Calu3 (cell line): ENCODE measurements at regions not wholly inside any gene's neighbourhood (a gene's known extent, or its start where the extent isn't known, plus 50 kb on each side); places are given as distances from the start of the nearest gene placed in this dataset.

Experiments used
- BruUV-seq: library from RNA; stranded (reverse); fragments of 400-500 nt; replicated peaks from 2 replicates; lab custom pipeline; 2021; lab: Mats Ljungman, UMichigan
- CTCF ChIA-PET: fragments of 300-600 bp; sonication (Branson Sonifier 250); formaldehyde crosslinking; loops from one replicate; lab custom pipeline; 2022; ENCODE audit warnings: antibody characterized with exemption; lab: Charles Lee
- DNase-seq: peaks from one replicate; pipeline ENCODE4 v3.0.0; 2022
- H3K27ac Mint-ChIP-seq: one replicate; pipeline ENCODE4 v1.8.0; 2022; ENCODE audit warnings: mixed read lengths; ENCODE audit not compliant: unreplicated experiment
- H3K27me3 Mint-ChIP-seq: one replicate; pipeline ENCODE4 v1.8.0; 2022; ENCODE audit warnings: mixed read lengths; ENCODE audit not compliant: unreplicated experiment
- H3K36me3 Mint-ChIP-seq: one replicate; pipeline ENCODE4 v1.8.0; 2022; ENCODE audit warnings: mild to moderate bottlenecking, moderate library complexity, mixed read lengths; ENCODE audit not compliant: insufficient read depth, unreplicated experiment
- H3K4me1 Mint-ChIP-seq: one replicate; pipeline ENCODE4 v1.8.0; 2022; ENCODE audit warnings: mild to moderate bottlenecking, low read depth, mixed read lengths; ENCODE audit not compliant: unreplicated experiment
- H3K4me3 Mint-ChIP-seq: one replicate; pipeline ENCODE4 v1.8.0; 2022; ENCODE audit warnings: mild to moderate bottlenecking, low read depth, moderate library complexity, mixed read lengths; ENCODE audit not compliant: unreplicated experiment
- H3K9me3 Mint-ChIP-seq: one replicate; pipeline ENCODE4 v1.8.0; 2022; ENCODE audit warnings: low read depth, mixed read lengths; ENCODE audit not compliant: unreplicated experiment
- intact Hi-C: fragments of 100-400 bp; cut with micrococcal nuclease; formaldehyde crosslinking; loops from one replicate; pipeline ENCODE4 v1.10.0; 2022; ENCODE audit not compliant: unreplicated experiment
- TF ChIP-seq, protein P1 (sequence below): fragments of 200-600 bp; IDR thresholded peaks from one replicate; pipeline ENCODE4 v1.8.0; 2022; ENCODE audit warnings: antibody characterized with exemption; ENCODE audit not compliant: unreplicated experiment

DNA sequence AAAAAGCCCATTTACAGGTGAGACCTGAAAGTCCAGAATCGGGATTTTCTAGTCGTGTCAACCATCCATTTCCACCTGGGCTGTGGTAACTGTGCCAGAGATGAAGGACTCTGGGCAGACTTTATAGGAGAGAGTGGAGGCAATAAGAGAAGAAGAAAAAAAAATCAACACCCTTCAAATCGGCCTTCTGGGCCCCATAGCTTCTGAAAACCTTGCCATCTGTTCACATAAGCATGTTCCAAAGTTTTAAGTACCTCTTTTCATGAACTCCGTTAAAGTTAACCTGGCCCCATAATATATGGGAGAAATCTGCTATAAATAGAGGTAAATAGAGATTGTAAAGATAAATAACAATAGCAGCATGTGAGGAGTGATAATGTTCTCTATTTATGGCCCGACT is 470.5 kb downstream of the MIAT start:
- no peaks in the 10 kb centered on the region for H3K9me3 Mint-ChIP-seq
- CTCF ChIA-PET = no interaction called here
- H3K4me1 Mint-ChIP-seq = peaks cover 34% of the 10 kb centered on the region
- H3K27me3 Mint-ChIP-seq = no peaks in the 10 kb centered on the region
- TF ChIP-seq, protein P1, sequence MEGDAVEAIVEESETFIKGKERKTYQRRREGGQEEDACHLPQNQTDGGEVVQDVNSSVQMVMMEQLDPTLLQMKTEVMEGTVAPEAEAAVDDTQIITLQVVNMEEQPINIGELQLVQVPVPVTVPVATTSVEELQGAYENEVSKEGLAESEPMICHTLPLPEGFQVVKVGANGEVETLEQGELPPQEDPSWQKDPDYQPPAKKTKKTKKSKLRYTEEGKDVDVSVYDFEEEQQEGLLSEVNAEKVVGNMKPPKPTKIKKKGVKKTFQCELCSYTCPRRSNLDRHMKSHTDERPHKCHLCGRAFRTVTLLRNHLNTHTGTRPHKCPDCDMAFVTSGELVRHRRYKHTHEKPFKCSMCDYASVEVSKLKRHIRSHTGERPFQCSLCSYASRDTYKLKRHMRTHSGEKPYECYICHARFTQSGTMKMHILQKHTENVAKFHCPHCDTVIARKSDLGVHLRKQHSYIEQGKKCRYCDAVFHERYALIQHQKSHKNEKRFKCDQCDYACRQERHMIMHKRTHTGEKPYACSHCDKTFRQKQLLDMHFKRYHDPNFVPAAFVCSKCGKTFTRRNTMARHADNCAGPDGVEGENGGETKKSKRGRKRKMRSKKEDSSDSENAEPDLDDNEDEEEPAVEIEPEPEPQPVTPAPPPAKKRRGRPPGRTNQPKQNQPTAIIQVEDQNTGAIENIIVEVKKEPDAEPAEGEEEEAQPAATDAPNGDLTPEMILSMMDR = no peak
- H3K36me3 Mint-ChIP-seq = no peaks in the 10 kb centered on the region
- no peak for DNase-seq
- no TSS peak for BruUV-seq
- H3K4me3 Mint-ChIP-seq = no peak overlapping the region
- no peak overlapping the region for H3K27ac Mint-ChIP-seq
- intact Hi-C loops = no loop called here

DNA sequence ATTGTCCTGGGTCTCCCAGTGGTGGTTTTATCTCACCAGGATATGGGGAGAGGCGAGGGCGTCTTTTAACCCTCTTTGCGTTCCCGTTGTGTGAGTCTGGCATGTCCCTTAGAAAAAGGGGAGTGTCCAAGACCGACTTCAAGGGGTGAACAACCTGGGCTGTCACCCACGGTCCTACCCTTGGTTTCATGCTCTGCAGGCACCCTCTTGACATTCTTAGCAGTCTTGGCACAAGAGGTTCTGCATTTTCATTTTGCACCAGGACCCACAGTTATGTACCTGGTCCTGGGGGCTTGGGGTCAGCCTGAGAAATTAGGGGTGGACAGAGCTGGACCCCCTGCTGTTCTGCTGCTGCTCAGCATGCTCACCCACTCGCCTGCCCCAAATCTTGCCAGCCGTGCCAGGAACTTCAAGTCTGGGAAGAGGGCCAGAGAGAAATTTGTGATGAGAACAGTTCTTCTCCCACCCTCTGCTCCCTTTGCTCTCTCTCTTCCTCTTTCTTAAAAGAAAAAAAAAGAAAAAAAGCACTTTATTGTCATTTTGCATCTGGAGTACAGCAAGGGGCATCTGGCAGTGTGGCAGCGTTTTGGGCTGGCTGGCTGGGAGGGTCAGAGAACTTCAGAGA is 471.2 kb downstream of the MIAT start:
- H3K36me3 Mint-ChIP-seq = no peaks in the 10 kb centered on the region
- no TSS peak for BruUV-seq
- TF ChIP-seq, protein P1 = no peak
- H3K27me3 Mint-ChIP-seq = no peaks in the 10 kb centered on the region
- intact Hi-C loops = no loop called here
- H3K4me1 Mint-ChIP-seq = peaks cover 40% of the 10 kb centered on the region
- CTCF ChIA-PET = interaction anchor here (0.8 to 0.9 kb wide), 2 partner anchors 9 to 15 kb away, joined by 3 to 4 read pairs; no protein-coding TSS in a partner anchor
- H3K4me3 Mint-ChIP-seq = no peak overlapping the region
- H3K9me3 Mint-ChIP-seq = no peaks in the 10 kb centered on the region
- H3K27ac Mint-ChIP-seq = no peak overlapping the region
- no peak for DNase-seq

DNA sequence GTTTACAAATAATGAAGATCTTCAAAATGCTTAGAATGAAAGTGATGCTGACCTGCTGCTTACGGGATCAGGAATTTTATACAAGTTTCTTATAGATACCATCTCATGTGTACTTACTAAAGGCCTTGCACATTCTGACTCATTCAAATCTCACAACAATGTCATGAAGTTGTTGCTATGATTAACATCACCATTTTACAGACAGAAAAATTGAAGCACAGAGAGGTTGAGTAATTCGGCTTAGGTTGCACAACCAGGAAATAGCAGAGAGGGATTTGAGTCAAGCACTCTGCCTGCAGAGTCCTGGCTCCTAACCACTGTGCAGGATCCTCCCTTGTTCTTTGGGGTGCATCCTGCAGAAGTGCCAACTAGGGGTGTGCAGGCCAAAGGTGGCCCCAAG is 471.9 kb downstream of the MIAT start:
- Mint-ChIP-seq H3K36me3 (no peaks in the 10 kb centered on the region), H3K27me3 (no peaks in the 10 kb centered on the region), H3K27ac (no peak overlapping the region), H3K4me3 (no peak overlapping the region), H3K9me3 (no peaks in the 10 kb centered on the region), H3K4me1 (peaks cover 47% of the 10 kb centered on the region)
- intact Hi-C loops = no loop called here
- DNase-seq = no peak
- TF ChIP-seq, protein P1 = no peak
- CTCF ChIA-PET = interaction anchor here (0.6 to 0.9 kb wide), 4 partner anchors 8 to 345 kb away, joined by 3 to 4 read pairs (median 3); no protein-coding TSS in a partner anchor
- no TSS peak for BruUV-seq

DNA sequence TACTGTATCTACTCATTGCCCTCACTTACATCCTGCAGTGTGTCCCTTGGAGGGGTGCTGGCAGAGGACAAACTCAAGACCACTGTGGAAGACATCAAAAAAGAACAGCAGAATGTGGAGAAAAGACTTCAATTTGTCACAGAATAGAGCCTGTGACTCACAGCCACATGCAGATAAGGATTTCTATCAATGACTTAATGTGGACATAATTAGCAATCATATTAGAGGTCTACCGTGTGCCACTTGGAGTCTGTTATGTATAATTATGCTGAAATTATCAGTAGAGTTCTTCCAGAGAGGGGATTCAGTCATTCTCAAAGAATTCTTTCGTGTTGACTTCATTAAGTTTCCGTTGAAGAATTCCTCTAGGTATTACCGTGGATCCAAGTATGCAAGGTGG is 473.5 kb downstream of the MIAT start:
- H3K27me3 Mint-ChIP-seq = no peaks in the 10 kb centered on the region
- peaks cover 53% of the 10 kb centered on the region for H3K4me1 Mint-ChIP-seq
- no peak overlapping the region for H3K4me3 Mint-ChIP-seq
- CTCF ChIA-PET = interaction anchor here (1.3 kb wide), 1 partner anchor 18 kb away, joined by 3 read pairs; no protein-coding TSS in a partner anchor
- no peaks in the 10 kb centered on the region for H3K36me3 Mint-ChIP-seq
- intact Hi-C loops = no loop called here
- TF ChIP-seq, protein P1 = no peak
- no peak for DNase-seq
- no peaks in the 10 kb centered on the region for H3K9me3 Mint-ChIP-seq
- no TSS peak for BruUV-seq
- H3K27ac Mint-ChIP-seq = no peak overlapping the region
